OCI-LY7 (cell line): ENCODE measurements at regions not wholly inside any gene's neighbourhood (a gene's known extent, or its start where the extent isn't known, plus 50 kb on each side); places are given as distances from the start of the nearest gene placed in this dataset.

ENCODE experiments used
- BruUV-seq: library from RNA; stranded (reverse); fragments of 400-500 nt; replicated peaks from 2 replicates; lab custom pipeline; 2021; lab: Mats Ljungman, UMichigan
- CTCF ChIA-PET: fragments of 300-600 bp; sonication (Branson Sonifier 250); formaldehyde crosslinking; loops from one replicate; lab custom pipeline; 2022; ENCODE audit warnings: antibody characterized with exemption; ENCODE audit not compliant: unreplicated experiment; lab: Charles Lee
- POLR2A ChIA-PET: fragments of 300-600 bp; sonication (Branson Sonifier 250); formaldehyde crosslinking; loops from one replicate; lab custom pipeline; 2022; ENCODE audit warnings: antibody characterized with exemption; lab: Charles Lee
- DNase-seq: peaks from one replicate; pipeline ENCODE4 v3.0.0-alpha.2; 2015; ENCODE audit warnings: low spot score
- H2AFZ ChIP-seq: fragments of 200-600 bp; sonication (generic), shearing (Covaris generic); 2 replicates; pipeline ENCODE4 v1.6.1; 2014; ENCODE audit warnings: mild to moderate bottlenecking, antibody characterized with exemption, low read length, moderate library complexity
- H3K27ac ChIP-seq: fragments of 200-600 bp; sonication (generic); 2 replicates; pipeline ENCODE4 v1.5.1; 2014; ENCODE audit warnings: mixed run types, low read depth, mild to moderate bottlenecking, moderate library complexity, low read length, inconsistent platforms; ENCODE audit not compliant: poor library complexity, severe bottlenecking
- H3K36me3 ChIP-seq: fragments of 200-600 bp; sonication (generic); 2 replicates; pipeline ENCODE4 v1.6.1; 2014; ENCODE audit warnings: mild to moderate bottlenecking, antibody characterized with exemption, low read length, moderate library complexity, mixed read lengths; ENCODE audit not compliant: insufficient read depth
- H3K4me1 ChIP-seq: fragments of 200-600 bp; sonication (generic); 2 replicates; pipeline ENCODE4 v1.5.1; 2014; ENCODE audit warnings: mild to moderate bottlenecking, low read length; ENCODE audit not compliant: insufficient read depth, poor library complexity, severe bottlenecking
- H3K4me2 ChIP-seq: fragments of 200-600 bp; sonication (generic); 2 replicates; pipeline ENCODE4 v1.6.1; 2014; ENCODE audit warnings: mild to moderate bottlenecking, low read length
- H3K4me3 ChIP-seq: fragments of 200-600 bp; sonication (generic); 2 replicates; pipeline ENCODE4 v1.5.1; 2014; ENCODE audit warnings: mild to moderate bottlenecking, low read depth, low read length; ENCODE audit not compliant: poor library complexity, severe bottlenecking
- H3K79me2 ChIP-seq: fragments of 200-600 bp; sonication (generic); 2 replicates; pipeline ENCODE4 v1.6.1; 2016; ENCODE audit warnings: low read depth, mild to moderate bottlenecking, low read length, moderate library complexity, mixed read lengths; ENCODE audit not compliant: insufficient read depth
- H3K9me2 ChIP-seq: fragments of 200-600 bp; sonication (generic); 2 replicates; pipeline ENCODE4 v1.6.1; 2016; ENCODE audit warnings: mild to moderate bottlenecking, low read length, mixed read lengths; ENCODE audit not compliant: insufficient read depth
- H3K9me3 ChIP-seq: fragments of 200-600 bp; sonication (generic); 2 replicates; pipeline ENCODE4 v1.6.1; 2014; ENCODE audit warnings: mild to moderate bottlenecking, mixed run types, low read length, mixed read lengths
- H4K20me1 ChIP-seq: fragments of 200-600 bp; sonication (generic); 2 replicates; pipeline ENCODE4 v1.6.1; 2014; ENCODE audit warnings: mild to moderate bottlenecking, antibody characterized with exemption, low read length, moderate library complexity, mixed read lengths; ENCODE audit not compliant: insufficient read depth
- CTCF ChIP-seq: fragments of 200-600 bp; sonication (generic); conservative IDR thresholded peaks from 2 replicates; pipeline ENCODE4 v1.5.1; 2014; ENCODE audit warnings: mild to moderate bottlenecking, antibody characterized with exemption, low read length, moderate library complexity, mixed read lengths
- EZH2phosphoT487 ChIP-seq: fragments of 200-600 bp; sonication (generic); IDR thresholded peaks from 2 replicates; pipeline ENCODE4 v1.6.1; 2018; ENCODE audit warnings: low read depth, borderline replicate concordance, mild to moderate bottlenecking, mixed run types, antibody characterized with exemption, low read length, moderate library complexity, mixed read lengths
- intact Hi-C: fragments of 100-400 bp; cut with micrococcal nuclease; formaldehyde crosslinking; loops from one replicate; pipeline ENCODE4 v1.10.0; 2022; ENCODE audit not compliant: unreplicated experiment

GRCh38 chr18:30444544-30444943 is 598.0 kb downstream of the DSC3 start:
- Histone ChIP-seq H3K27ac (no peak overlapping the region), H3K4me1 (no peaks in the 10 kb centered on the region), H3K9me2 (no peaks in the 10 kb centered on the region), H3K4me2 (no peak overlapping the region), H3K4me3 (no peak overlapping the region), H2AFZ (no peak overlapping the region), H3K79me2 (no peaks in the 10 kb centered on the region), H4K20me1 (no peaks in the 10 kb centered on the region), H3K9me3 (no peaks in the 10 kb centered on the region), H3K36me3 (no peaks in the 10 kb centered on the region)
- POLR2A ChIA-PET, result no interaction called here
- intact Hi-C loops, result no loop called here
- CTCF ChIA-PET, result no interaction called here
- DNase-seq, result no peak
- no TSS peak for BruUV-seq
- TF ChIP-seq CTCF (no peak), EZH2phosphoT487 (no peak)

DNA sequence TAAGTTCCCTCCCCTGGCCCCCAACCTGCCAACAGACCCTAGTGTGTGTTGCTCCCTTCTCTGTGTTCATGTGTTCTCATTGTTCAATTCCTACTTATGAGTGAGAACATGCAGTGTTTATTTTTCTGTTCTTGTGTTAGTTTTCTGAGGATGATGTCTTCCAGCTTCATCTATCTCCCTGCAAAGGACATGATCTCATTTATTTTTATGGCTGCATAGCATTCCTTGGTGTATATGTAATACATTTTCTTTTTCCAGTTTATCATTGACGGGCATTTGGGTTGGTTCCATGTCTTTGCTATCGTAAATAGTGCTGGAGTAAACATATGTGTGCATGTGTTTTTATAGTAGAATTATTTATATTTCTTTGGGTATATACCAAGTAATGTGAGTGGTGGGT is 602.2 kb downstream of the DSC3 start:
- Histone ChIP-seq H2AFZ (no peak overlapping the region), H3K4me1 (no peaks in the 10 kb centered on the region), H3K4me2 (no peak overlapping the region), H3K9me2 (no peaks in the 10 kb centered on the region), H3K27ac (no peak overlapping the region), H3K79me2 (no peaks in the 10 kb centered on the region), H4K20me1 (no peaks in the 10 kb centered on the region), H3K36me3 (no peaks in the 10 kb centered on the region), H3K9me3 (no peaks in the 10 kb centered on the region), H3K4me3 (no peak overlapping the region)
- CTCF ChIA-PET, result no interaction called here
- POLR2A ChIA-PET, result no interaction called here
- DNase-seq, result no peak
- BruUV-seq, result no TSS peak
- no peak for TF ChIP-seq EZH2phosphoT487
- TF ChIP-seq CTCF, result no peak
- intact Hi-C loops, result no loop called here

DNA sequence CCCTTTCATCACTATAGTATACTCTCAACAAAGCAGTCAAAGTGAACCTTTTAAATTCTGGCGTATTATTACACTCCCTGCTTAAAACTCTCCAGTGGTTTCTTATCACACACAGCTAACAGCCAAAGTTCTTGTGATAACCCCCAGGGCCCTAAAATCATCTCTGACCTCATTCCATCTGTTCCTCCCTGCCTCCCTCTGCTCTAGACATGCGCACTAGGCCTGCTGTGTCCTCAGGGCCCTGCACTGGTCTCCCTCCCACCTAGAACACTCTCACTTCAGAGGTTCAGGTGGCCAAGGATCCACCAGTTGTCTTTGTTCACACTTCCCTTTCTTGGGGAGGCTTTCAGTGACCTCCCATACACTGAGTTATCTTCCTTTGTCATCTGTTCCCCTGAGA is 603.4 kb downstream of the DSC3 start:
- no peak for DNase-seq
- no peak for TF ChIP-seq CTCF
- TF ChIP-seq EZH2phosphoT487, result no peak
- no peaks in the 10 kb centered on the region for H4K20me1 ChIP-seq
- H3K9me3 ChIP-seq, result no peaks in the 10 kb centered on the region
- no peak overlapping the region for H3K4me3 ChIP-seq
- POLR2A ChIA-PET, result no interaction called here
- H3K9me2 ChIP-seq, result no peaks in the 10 kb centered on the region
- no peak overlapping the region for H3K27ac ChIP-seq
- H3K4me2 ChIP-seq, result no peak overlapping the region
- CTCF ChIA-PET, result no interaction called here
- H3K79me2 ChIP-seq, result no peaks in the 10 kb centered on the region
- no peaks in the 10 kb centered on the region for H3K4me1 ChIP-seq
- no peaks in the 10 kb centered on the region for H3K36me3 ChIP-seq
- intact Hi-C loops, result no loop called here
- H2AFZ ChIP-seq, result no peak overlapping the region
- no TSS peak for BruUV-seq
